MG63 (cell line): ENCODE measurements at regions not wholly inside any gene's neighbourhood (a gene's known extent, or its start where the extent isn't known, plus 50 kb on each side); places are given as distances from the start of the nearest gene placed in this dataset.
A peak's percentile ranks its signal among the peaks of the same experiment; 100 is the strongest.
"Not testable (repeated sequence)": the region's sequence is repeated elsewhere in the genome, so short reads cannot be mapped to it uniquely, and the experiment has no call there.

Experiments used
- DNase-seq: peaks from one replicate; pipeline ENCODE4 v3.0.0-alpha.2; 2020
- H3K27me3 ChIP-seq: fragments of 250-450 bp; sonication (Bioruptor Pico); 2 replicates; pipeline ENCODE4 v1.5.1; 2020; ENCODE audit warnings: mild to moderate bottlenecking, moderate library complexity
- H3K36me3 ChIP-seq: fragments of 250-450 bp; sonication (Bioruptor Pico); 2 replicates; pipeline ENCODE4 v1.5.1; 2020; ENCODE audit warnings: mild to moderate bottlenecking, moderate library complexity
- H3K4me3 ChIP-seq: fragments of 250-450 bp; sonication (Bioruptor Pico); 2 replicates; pipeline ENCODE4 v1.5.1; 2020; ENCODE audit warnings: mild to moderate bottlenecking, moderate library complexity
- H3K9me3 ChIP-seq: fragments of 250-450 bp; sonication (Bioruptor Pico); 2 replicates; pipeline ENCODE4 v1.5.1; 2020; ENCODE audit warnings: mild to moderate bottlenecking, moderate library complexity

GRCh38 chr2:239663364-239663924, 262.6 kb upstream of the HDAC4 start:
- Histone ChIP-seq H3K4me3 (no peak overlapping the region), H3K9me3 (no peaks in the 10 kb centered on the region), H3K36me3 (no peaks in the 10 kb centered on the region), H3K27me3 (0 out of 2 replicates have a peak, but pooled peaks cover 3% of the 10 kb centered on the region)
- no peak for DNase-seq

DNA sequence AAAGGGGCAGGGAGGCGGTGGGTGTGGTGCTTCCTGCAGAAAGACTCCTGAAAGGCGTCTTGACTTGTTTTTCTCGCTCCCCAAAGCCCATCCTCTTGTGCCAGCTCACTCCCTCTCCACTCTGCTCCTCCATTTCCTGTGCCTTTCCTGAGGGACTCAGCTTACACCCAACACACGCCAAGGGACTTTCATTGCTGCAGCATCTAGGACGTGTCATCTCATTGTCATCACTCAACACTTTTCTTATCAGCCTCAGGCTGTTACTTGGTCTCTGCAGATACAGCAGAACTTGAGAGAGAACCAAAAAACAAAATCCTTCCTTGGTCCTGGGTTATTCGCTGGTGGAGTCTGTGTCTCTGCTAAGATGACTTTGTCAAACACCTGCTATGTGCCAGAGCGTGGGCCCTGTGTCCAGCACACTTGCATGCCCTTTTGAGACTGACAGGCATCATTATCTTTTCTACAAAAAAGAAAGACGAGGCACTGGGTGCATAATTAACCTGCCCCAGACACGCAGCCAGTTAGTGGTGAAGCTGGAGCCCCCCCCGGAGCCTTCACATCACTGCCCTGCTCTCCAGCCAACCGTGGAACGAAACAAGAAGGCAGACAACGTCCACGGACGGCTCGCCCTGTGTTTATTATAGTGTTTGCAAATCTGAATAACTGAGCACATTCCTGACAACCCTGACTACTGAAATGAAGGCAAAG, 261.7 kb upstream of the HDAC4 start:
- H3K36me3 ChIP-seq = no peaks in the 10 kb centered on the region
- no peak overlapping the region for H3K4me3 ChIP-seq
- H3K9me3 ChIP-seq = no peaks in the 10 kb centered on the region
- no peak for DNase-seq
- H3K27me3 ChIP-seq = 0 out of 2 replicates have a peak, but pooled peaks cover 3% of the 10 kb centered on the region

DNA sequence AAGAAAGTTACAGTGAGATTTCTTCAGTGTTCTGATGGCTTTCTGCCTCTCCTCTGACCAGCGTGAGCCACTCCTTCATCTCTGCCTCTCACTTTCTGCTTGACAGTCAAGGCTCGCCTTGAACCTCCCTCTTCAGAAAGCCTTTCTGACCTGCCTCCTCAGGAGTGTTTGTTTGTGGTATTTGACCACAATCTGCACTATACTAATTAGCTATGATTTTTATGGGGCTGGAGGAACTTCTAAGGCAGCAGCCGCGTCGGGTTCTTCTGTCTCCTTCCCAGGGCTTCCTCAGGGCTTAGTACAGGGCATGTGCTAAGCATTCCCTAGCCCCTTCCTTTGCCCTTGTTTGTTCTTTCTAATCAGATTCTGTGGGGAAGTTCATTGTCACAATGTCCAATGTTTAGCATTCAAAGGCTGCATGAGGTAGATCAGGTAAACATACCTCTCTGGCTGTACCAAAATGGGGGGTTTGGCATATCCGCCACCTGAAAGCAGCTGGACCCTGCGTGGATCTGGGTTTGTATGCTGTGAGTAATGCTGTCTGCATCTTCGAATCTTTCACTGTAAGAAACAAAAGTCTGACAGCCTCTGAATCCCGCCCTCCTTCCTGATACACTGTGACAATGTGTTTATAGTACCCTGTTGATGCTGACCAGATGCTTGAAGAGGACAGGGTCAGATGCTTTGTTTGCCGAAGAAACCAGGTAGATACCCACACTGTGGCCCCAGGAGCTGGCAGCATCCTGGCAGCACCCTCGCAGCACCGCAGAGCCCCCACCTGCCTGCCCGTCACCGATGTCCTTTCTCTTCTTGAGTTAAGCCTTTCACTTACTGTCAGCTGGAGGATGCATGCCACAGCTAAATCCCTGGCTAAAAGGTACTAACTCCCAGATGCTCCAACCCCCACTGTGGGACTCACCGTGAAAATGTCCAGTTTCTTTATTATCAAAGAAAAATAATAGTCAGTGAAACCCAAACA, 260.8 kb upstream of the HDAC4 start:
- H3K4me3 ChIP-seq = no peak overlapping the region
- no peak for DNase-seq
- H3K27me3 ChIP-seq = 0 out of 2 replicates have a peak, but pooled peaks cover 3% of the 10 kb centered on the region
- H3K36me3 ChIP-seq = no peaks in the 10 kb centered on the region
- H3K9me3 ChIP-seq = no peaks in the 10 kb centered on the region

- H3K4me3 ChIP-seq = no peak overlapping the region
- peaks cover 3% of the 10 kb centered on the region; the same call in 1 of the 2 replicates for H3K27me3 ChIP-seq
- DNase-seq = no peak
- no peaks in the 10 kb centered on the region for H3K36me3 ChIP-seq
- H3K9me3 ChIP-seq = no peaks in the 10 kb centered on the region
Observed at GRCh38 chr2:239660390-239661230, 259.8 kb upstream of the HDAC4 start.

DNA sequence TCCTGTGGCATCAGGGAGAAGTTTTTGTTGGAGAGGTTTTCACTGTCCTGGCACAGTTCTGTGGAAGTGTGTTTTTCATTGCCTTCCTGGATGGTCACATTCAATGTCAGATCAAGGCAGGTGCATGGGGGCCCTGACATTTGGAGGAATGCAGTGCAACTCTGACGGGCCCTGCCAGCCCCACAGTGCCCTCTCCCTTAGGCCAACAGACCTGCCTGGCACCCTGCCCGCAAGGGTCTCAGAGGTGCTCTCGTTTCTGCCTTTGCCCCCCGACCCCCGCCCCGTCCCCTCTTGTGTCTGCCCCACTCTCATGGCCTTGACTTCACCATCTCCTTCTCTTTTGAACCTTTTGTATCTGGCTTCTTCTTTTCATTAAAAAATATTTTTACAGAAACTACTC, 257.2 kb upstream of the HDAC4 start:
- H3K9me3 ChIP-seq = no peaks in the 10 kb centered on the region
- no peak for DNase-seq
- H3K36me3 ChIP-seq = no peaks in the 10 kb centered on the region
- H3K27me3 ChIP-seq = peaks cover 3% of the 10 kb centered on the region; the same call in 1 of the 2 replicates
- no peak overlapping the region for H3K4me3 ChIP-seq

GRCh38 chr2:239657236-239657635, 256.4 kb upstream of the HDAC4 start:
- H3K4me3 ChIP-seq = no peak overlapping the region
- no peaks in the 10 kb centered on the region for H3K9me3 ChIP-seq
- no peaks in the 10 kb centered on the region for H3K36me3 ChIP-seq
- peaks cover 3% of the 10 kb centered on the region; the same call in 1 of the 2 replicates for H3K27me3 ChIP-seq
- no peak for DNase-seq

DNA sequence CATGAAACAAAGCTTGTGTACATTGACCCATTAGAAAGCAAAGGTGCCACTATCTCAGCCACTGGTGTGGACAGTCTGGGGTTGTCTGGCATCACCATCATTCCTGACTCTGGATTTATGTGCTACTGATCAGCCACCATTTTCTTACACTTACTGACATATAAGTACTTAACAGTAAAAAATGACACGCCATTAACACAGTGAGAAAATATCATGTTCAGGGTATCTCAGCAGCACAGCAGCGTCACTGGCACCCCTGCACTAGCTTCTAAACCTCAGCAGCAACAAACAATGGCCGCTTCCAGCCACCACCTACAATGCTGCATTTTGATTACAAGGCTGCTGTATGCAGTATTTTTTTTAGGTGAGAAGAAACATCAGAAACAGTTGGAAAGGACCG, 253.4 kb upstream of the HDAC4 start:
- no peak for DNase-seq
- H3K27me3 ChIP-seq = no peaks in the 10 kb centered on the region; the same call in 1 of the 2 replicates
- no peaks in the 10 kb centered on the region for H3K9me3 ChIP-seq
- H3K36me3 ChIP-seq = no peaks in the 10 kb centered on the region
- no peak overlapping the region for H3K4me3 ChIP-seq

DNA sequence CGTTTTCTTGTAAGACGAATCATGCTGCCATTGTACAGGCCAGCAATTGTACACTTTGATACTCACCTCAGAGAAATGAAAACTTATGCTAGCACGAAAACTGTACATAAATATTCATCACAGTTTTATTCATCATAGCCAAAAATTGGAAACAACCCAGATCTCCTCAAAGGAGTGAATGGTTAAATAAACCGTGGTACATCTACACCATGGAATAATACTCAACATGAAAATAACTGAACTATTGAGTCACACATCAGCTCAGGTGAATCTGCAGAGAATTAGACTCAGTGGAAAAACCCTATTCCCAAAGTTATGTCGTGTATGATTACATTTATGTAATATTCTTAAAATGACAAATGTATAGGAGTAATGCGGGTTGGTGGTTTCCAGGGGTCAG, 251.0 kb upstream of the HDAC4 start:
- no peak for DNase-seq
- H3K27me3 ChIP-seq = no peaks in the 10 kb centered on the region; the same call in 1 of the 2 replicates

GRCh38 chr2:239650674-239651073, 249.9 kb upstream of the HDAC4 start:
- DNase-seq = no peak
- H3K27me3 ChIP-seq = no peaks in the 10 kb centered on the region
- H3K4me3 ChIP-seq = no peak overlapping the region
- H3K9me3 ChIP-seq = no peaks in the 10 kb centered on the region
- no peaks in the 10 kb centered on the region for H3K36me3 ChIP-seq

More for the DNA sequence above, 251.0 kb upstream of the HDAC4 start:
- Histone ChIP-seq H3K9me3 (no peaks in the 10 kb centered on the region), H3K36me3 (no peaks in the 10 kb centered on the region), H3K4me3 (no peak overlapping the region)

- no peaks in the 10 kb centered on the region for H3K27me3 ChIP-seq
- DNase-seq = no peak
- no peaks in the 10 kb centered on the region for H3K9me3 ChIP-seq
- H3K36me3 ChIP-seq = no peaks in the 10 kb centered on the region
- no peak overlapping the region for H3K4me3 ChIP-seq
Observed at GRCh38 chr2:239649309-239649708, 248.5 kb upstream of the HDAC4 start.

- peak; percentile 6 for DNase-seq
- Histone ChIP-seq H3K27me3 (no peaks in the 10 kb centered on the region), H3K4me3 (no peak overlapping the region), H3K9me3 (no peaks in the 10 kb centered on the region), H3K36me3 (no peaks in the 10 kb centered on the region)
Observed at GRCh38 chr2:239648607-239649006, 247.8 kb upstream of the HDAC4 start.

GRCh38 chr2:239647052-239647819, 246.4 kb upstream of the HDAC4 start:
- Histone ChIP-seq H3K4me3 (no peak overlapping the region), H3K9me3 (no peaks in the 10 kb centered on the region), H3K27me3 (no peaks in the 10 kb centered on the region), H3K36me3 (no peaks in the 10 kb centered on the region)
- DNase-seq = no peak

DNA sequence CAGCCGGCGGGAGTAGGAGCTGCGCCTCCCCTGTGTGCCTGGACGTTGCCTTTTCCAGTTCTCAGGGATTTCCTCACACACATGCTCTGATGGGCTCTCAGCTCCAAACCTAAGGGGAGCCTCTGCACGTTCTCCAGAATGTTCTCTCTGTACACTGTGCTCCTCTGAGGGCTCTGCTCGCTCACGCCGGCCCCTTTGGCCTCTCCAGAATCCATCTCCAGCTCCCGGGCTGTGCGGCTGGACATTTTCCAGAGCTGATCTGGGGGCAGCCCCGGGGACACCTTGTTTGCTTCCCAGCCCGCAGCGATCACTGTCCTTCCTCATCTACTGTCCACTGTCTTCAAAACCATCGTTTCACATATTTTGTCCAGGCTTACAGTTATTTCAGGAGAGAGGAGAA, 245.4 kb upstream of the HDAC4 start:
- Histone ChIP-seq H3K36me3 (no peaks in the 10 kb centered on the region), H3K9me3 (no peaks in the 10 kb centered on the region), H3K4me3 (no peak overlapping the region), H3K27me3 (no peaks in the 10 kb centered on the region)
- no peak for DNase-seq

DNA sequence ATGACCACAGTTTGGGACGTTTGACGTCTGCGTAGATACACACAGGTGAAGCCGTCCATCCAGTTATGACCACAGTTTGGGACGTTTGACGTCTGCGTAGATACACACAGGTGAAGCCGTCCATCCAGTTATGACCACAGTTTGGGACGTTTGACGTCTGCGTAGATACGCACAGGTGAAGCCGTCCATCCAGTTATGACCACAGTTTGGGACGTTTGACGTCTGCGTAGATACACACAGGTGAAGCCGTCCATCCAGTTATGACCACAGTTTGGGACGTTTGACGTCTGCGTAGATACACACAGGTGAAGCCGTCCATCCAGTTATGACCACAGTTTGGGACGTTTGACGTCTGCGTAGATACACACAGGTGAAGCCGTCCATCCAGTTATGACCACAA, 243.8 kb upstream of the HDAC4 start:
- H3K9me3 ChIP-seq, H3K27me3 ChIP-seq, H3K4me3 ChIP-seq, H3K36me3 ChIP-seq, DNase-seq: not testable (repeated sequence)

- peak; percentile 45 for DNase-seq
- no peaks in the 10 kb centered on the region for H3K9me3 ChIP-seq
- no peaks in the 10 kb centered on the region for H3K27me3 ChIP-seq
- no peaks in the 10 kb centered on the region for H3K36me3 ChIP-seq
- H3K4me3 ChIP-seq = no peak overlapping the region
Observed at GRCh38 chr2:239644011-239644410, 243.2 kb upstream of the HDAC4 start.
